Endothelial cell of umbilical vein (primary cell): ENCODE measurements at regions not wholly inside any gene's neighbourhood (a gene's known extent, or its start where the extent isn't known, plus 50 kb on each side); places are given as distances from the start of the nearest gene placed in this dataset.

Experiments used
- BruUV-seq: library from RNA; stranded (reverse); fragments of 400-500 nt; replicated peaks from 2 replicates; lab custom pipeline; 2021; lab: Mats Ljungman, UMichigan
- CTCF ChIA-PET: fragments of 300-600, 350-600 bp; sonication (Branson Sonifier 250); formaldehyde crosslinking; loops from one replicate; lab custom pipeline; 2021; ENCODE audit warnings: antibody characterized with exemption, inconsistent platforms; lab: Charles Lee
- POLR2A ChIA-PET: fragments of 300-600, 350-600 bp; sonication (Branson Sonifier 250); formaldehyde crosslinking; loops from one replicate; lab custom pipeline; 2021; ENCODE audit warnings: antibody characterized with exemption, inconsistent platforms; lab: Charles Lee
- DNase-seq: peaks from one replicate; pipeline ENCODE4 v3.0.0-alpha.2; 2011; ENCODE audit warnings: low read depth, low spot score
- FAIRE-seq: peaks from 2 replicates; lab custom pipeline; 2011; peaks lifted over from hg19 to GRCh38; lab: Jason Lieb, UNC
- H2AFZ ChIP-seq: 2 replicates; pipeline ENCODE4 v1.6.0; 2012; ENCODE audit warnings: low read depth, low read length, control low read depth, inconsistent platforms
- H3K27ac ChIP-seq: 2 replicates; pipeline ENCODE4 v1.5.1; 2011; ENCODE audit warnings: low read depth, mild to moderate bottlenecking, control low read depth, low read length, moderate library complexity; ENCODE audit not compliant: insufficient read depth
- H3K27me3 ChIP-seq, 2 experiments: 2 replicates each; pipeline versions ENCODE4 v1.6.0 to v1.6.1; 2011; ENCODE audit warnings: low read length in 2 of 2, mixed read lengths in 1 of 2; ENCODE audit not compliant: control insufficient read depth in 2 of 2, insufficient read depth in 2 of 2
- H3K36me3 ChIP-seq, 2 experiments: 2 replicates in 1 of 2; 3 replicates in 1 of 2; pipeline ENCODE4 v1.5.1; 2011; ENCODE audit warnings: low read length in 2 of 2, mild to moderate bottlenecking in 1 of 2, moderate library complexity in 1 of 2; ENCODE audit not compliant: control insufficient read depth in 2 of 2, insufficient read depth in 2 of 2; ENCODE audit errors: extremely low read depth in 1 of 2
- H3K4me1 ChIP-seq: 3 replicates; pipeline ENCODE4 v1.5.1; 2011; ENCODE audit warnings: mild to moderate bottlenecking, low read length; ENCODE audit not compliant: control insufficient read depth, insufficient read depth; ENCODE audit errors: extremely low read depth
- H3K4me2 ChIP-seq: 2 replicates; pipeline ENCODE4 v1.6.1; 2011; ENCODE audit warnings: low read length, control low read depth, mixed read lengths; ENCODE audit not compliant: insufficient read depth
- H3K4me3 ChIP-seq, 3 experiments: fragments of 200-600 bp in 1 of 3; sonication (generic), shearing (Covaris generic) in 1 of 3; replicated peaks in 1 of 3; 2 replicates each; pipeline ENCODE4 v1.5.1; 2011 to 2016; ENCODE audit warnings: control low read depth in 3 of 3, low read length in 3 of 3, mild to moderate bottlenecking in 2 of 3, inconsistent platforms in 1 of 3, low read depth in 1 of 3, moderate library complexity in 1 of 3; ENCODE audit not compliant: insufficient read depth in 1 of 3
- H3K79me2 ChIP-seq: 2 replicates; pipeline ENCODE4 v1.6.0; 2012; ENCODE audit warnings: low read length, inconsistent platforms; ENCODE audit not compliant: control insufficient read depth, insufficient read depth
- H3K9ac ChIP-seq: replicated peaks from 2 replicates; pipeline ENCODE3; 2011; ENCODE audit warnings: low read length, control low read depth; ENCODE audit not compliant: insufficient read depth; ENCODE audit errors: extremely low read depth
- H3K9me1 ChIP-seq: replicated peaks from 3 replicates; pipeline ENCODE4 v1.6.0; 2011; ENCODE audit warnings: mild to moderate bottlenecking, low read length; ENCODE audit not compliant: control insufficient read depth, insufficient read depth; ENCODE audit errors: extremely low read depth
- H3K9me3 ChIP-seq: replicated peaks from 2 replicates; pipeline ENCODE4 v1.5.1; 2012; ENCODE audit warnings: low read length, inconsistent platforms; ENCODE audit not compliant: control insufficient read depth, insufficient read depth
- H4K20me1 ChIP-seq: replicated peaks from 2 replicates; pipeline ENCODE3; 2011; ENCODE audit warnings: mild to moderate bottlenecking, low read length; ENCODE audit not compliant: control insufficient read depth, insufficient read depth; ENCODE audit errors: extremely low read depth
- EZH2 ChIP-seq: IDR thresholded peaks from 2 replicates; pipeline ENCODE4 v1.6.1; 2012; ENCODE audit warnings: borderline replicate concordance, low read depth, mild to moderate bottlenecking, moderate library complexity, low read length, inconsistent platforms; ENCODE audit not compliant: severe bottlenecking
- FOS ChIP-seq: IDR thresholded peaks from 2 replicates; pipeline ENCODE4 v1.6.1; 2011; ENCODE audit warnings: mild to moderate bottlenecking, low read length, moderate library complexity, borderline replicate concordance; ENCODE audit not compliant: insufficient read depth
- GATA2 ChIP-seq: IDR thresholded peaks from 2 replicates; pipeline ENCODE4 v1.7.0; 2011; ENCODE audit warnings: low read depth, mild to moderate bottlenecking, moderate library complexity, mixed read lengths, low read length; ENCODE audit not compliant: insufficient read length, insufficient read depth
- JUN ChIP-seq: IDR thresholded peaks from 2 replicates; pipeline ENCODE4 v1.6.1; 2011; ENCODE audit warnings: borderline replicate concordance, low read depth; ENCODE audit not compliant: insufficient read length, insufficient read depth
- MYC ChIP-seq: IDR thresholded peaks from one replicate; pipeline ENCODE4 v1.6.1; 2011; ENCODE audit warnings: mild to moderate bottlenecking, low read depth, low read length
- POLR2A ChIP-seq: IDR thresholded peaks from 2 replicates; pipeline ENCODE4 v1.6.1; 2012; ENCODE audit warnings: low read depth, mild to moderate bottlenecking, control low read depth, low read length
- POLR2AphosphoS5 ChIP-seq: IDR thresholded peaks from 2 replicates; pipeline ENCODE4 v1.6.1; 2012; ENCODE audit warnings: low read depth, mild to moderate bottlenecking, control low read depth, low read length, moderate library complexity; ENCODE audit not compliant: insufficient read depth
- dilution Hi-C: fragments of 300-500 bp; cut with MboI; formaldehyde crosslinking; loops from one replicate; pipeline ENCODE4 v1.15.0; 2019; ENCODE audit warnings: low sequenced_read_pairs; ENCODE audit not compliant: extremely low pct_ligation_motif_present
- intact Hi-C: fragments of 100-400 bp; cut with micrococcal nuclease; formaldehyde crosslinking; loops from one replicate; pipeline ENCODE4 v1.10.0; 2022
- TF ChIP-seq, protein P1 (sequence below): IDR thresholded peaks from 2 replicates; pipeline ENCODE4 v1.6.1; 2011; ENCODE audit not compliant: insufficient read depth, insufficient read length
- TF ChIP-seq, protein P2 (sequence below), 2 donors: IDR thresholded peaks; 1 replicate in 1 of 2; 2 replicates in 1 of 2; pipeline ENCODE4 v1.5.1; 2011; ENCODE audit warnings: low read length in 2 of 2, mild to moderate bottlenecking in 2 of 2, moderate library complexity in 2 of 2, control low read depth in 1 of 2, inconsistent platforms in 1 of 2, low read depth in 1 of 2; ENCODE audit not compliant: insufficient read depth in 1 of 2; ENCODE audit errors: extremely low read depth in 1 of 2

DNA sequence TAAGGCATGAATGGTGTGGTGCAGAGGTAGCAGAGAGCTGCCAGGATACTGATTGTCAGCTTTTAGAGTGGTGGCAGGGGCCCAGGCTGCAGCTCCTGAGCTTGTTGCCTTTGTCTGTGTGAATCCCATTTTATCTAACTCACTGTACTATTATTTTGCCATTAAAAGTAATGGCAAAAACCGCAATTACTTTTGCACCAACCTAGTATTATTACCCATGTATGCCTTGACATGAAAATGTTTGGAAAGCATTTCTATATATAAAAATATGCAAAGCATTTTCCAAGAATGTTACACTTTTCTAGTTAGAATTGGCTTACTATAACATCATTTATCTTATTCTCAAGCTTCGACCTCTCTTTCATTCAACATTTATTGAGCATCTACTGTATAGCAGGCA is 308.1 kb upstream of the MYOCD start:
- FAIRE-seq: no peak
- intact Hi-C loops (no loop called here), dilution Hi-C loops (no loop called here)
- ChIA-PET CTCF (no interaction called here), POLR2A (no interaction called here)
- H3K4me3 ChIP-seq: no peak overlapping the region
- H3K9me3 ChIP-seq: no peaks in the 10 kb centered on the region
- H3K36me3 ChIP-seq: no peaks in the 10 kb centered on the region
- no peak for DNase-seq
- TF ChIP-seq FOS (no peak), JUN (no peak), EZH2 (no peak)
- TF ChIP-seq, protein P1, sequence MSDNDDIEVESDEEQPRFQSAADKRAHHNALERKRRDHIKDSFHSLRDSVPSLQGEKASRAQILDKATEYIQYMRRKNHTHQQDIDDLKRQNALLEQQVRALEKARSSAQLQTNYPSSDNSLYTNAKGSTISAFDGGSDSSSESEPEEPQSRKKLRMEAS: no peak
- TF ChIP-seq, protein P2, sequence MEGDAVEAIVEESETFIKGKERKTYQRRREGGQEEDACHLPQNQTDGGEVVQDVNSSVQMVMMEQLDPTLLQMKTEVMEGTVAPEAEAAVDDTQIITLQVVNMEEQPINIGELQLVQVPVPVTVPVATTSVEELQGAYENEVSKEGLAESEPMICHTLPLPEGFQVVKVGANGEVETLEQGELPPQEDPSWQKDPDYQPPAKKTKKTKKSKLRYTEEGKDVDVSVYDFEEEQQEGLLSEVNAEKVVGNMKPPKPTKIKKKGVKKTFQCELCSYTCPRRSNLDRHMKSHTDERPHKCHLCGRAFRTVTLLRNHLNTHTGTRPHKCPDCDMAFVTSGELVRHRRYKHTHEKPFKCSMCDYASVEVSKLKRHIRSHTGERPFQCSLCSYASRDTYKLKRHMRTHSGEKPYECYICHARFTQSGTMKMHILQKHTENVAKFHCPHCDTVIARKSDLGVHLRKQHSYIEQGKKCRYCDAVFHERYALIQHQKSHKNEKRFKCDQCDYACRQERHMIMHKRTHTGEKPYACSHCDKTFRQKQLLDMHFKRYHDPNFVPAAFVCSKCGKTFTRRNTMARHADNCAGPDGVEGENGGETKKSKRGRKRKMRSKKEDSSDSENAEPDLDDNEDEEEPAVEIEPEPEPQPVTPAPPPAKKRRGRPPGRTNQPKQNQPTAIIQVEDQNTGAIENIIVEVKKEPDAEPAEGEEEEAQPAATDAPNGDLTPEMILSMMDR (IDR thresholded peaks at IDR 0.05; ENCODE audit: extremely low read depth in 1 of 2, insufficient read depth in 1 of 2, low read depth in 1 of 2, low read length in 2 of 2): no peak
- H3K9ac ChIP-seq: no peak overlapping the region
- no peaks in the 10 kb centered on the region for H4K20me1 ChIP-seq
- no peak overlapping the region for H3K4me2 ChIP-seq
- no peak overlapping the region for H3K27ac ChIP-seq
- H3K4me1 ChIP-seq: no peaks in the 10 kb centered on the region
- no peaks in the 10 kb centered on the region for H3K27me3 ChIP-seq
- BruUV-seq: no TSS peak
- H3K9me1 ChIP-seq: no peaks in the 10 kb centered on the region
- no peak overlapping the region for H2AFZ ChIP-seq
- no peaks in the 10 kb centered on the region for H3K79me2 ChIP-seq

DNA sequence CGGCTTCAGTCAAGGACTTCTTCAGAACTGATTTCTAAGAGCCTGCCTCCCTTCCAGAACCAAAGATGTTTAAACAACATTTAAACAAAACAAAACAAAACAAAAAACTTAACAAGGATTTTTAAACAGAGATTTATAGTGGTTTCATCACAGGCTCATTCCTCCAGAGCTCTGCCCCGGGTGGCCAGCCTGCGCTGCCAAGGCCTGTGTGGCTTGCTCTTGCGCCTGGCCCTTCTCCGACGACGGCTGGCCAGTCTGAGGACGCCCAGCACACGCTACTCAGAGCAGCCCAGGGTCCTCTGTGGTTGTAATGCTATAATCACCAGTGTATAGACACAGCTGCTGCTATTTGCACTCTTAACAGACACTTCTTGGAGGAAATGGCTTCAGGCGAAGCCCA is 307.2 kb upstream of the MYOCD start:
- Histone ChIP-seq H3K9me3 (no peaks in the 10 kb centered on the region), H3K4me1 (no peaks in the 10 kb centered on the region), H3K9ac (no peak overlapping the region), H3K79me2 (no peaks in the 10 kb centered on the region), H3K4me3 (no peak overlapping the region), H3K4me2 (no peak overlapping the region), H4K20me1 (no peaks in the 10 kb centered on the region), H3K9me1 (no peaks in the 10 kb centered on the region), H3K27me3 (no peaks in the 10 kb centered on the region), H3K36me3 (no peaks in the 10 kb centered on the region), H2AFZ (no peak overlapping the region), H3K27ac (no peak overlapping the region)
- BruUV-seq: no TSS peak
- DNase-seq (no peak), FAIRE-seq (no peak)
- ChIA-PET CTCF (no interaction called here), POLR2A (no interaction called here)
- intact Hi-C loops: no loop called here
- dilution Hi-C loops: no loop called here
- TF ChIP-seq EZH2: no peak
- TF ChIP-seq, protein P2 (IDR thresholded peaks at IDR 0.05; ENCODE audit: extremely low read depth in 1 of 2, insufficient read depth in 1 of 2, low read depth in 1 of 2, low read length in 2 of 2): no peak
- TF ChIP-seq, protein P1: no peak
- TF ChIP-seq POLR2A: no peak
- TF ChIP-seq FOS: no peak
- TF ChIP-seq GATA2: no peak
- TF ChIP-seq POLR2AphosphoS5: no peak
- no peak for TF ChIP-seq MYC
- no peak for TF ChIP-seq JUN
